IMR-90 (cell line): ENCODE measurements at regions not wholly inside any gene's neighbourhood (a gene's known extent, or its start where the extent isn't known, plus 50 kb on each side); places are given as distances from the start of the nearest gene placed in this dataset.

Source experiments
- ATAC-seq: fragments of 200-7000 bp; cut with Tn5 transposase; 2 replicates; pipeline ENCODE4 v1.9.1; 2020; ENCODE audit warnings: low read depth, mild to moderate bottlenecking, moderate library complexity
- BruUV-seq: library from RNA; stranded (reverse); fragments of 400-500 nt; replicated peaks from 2 replicates; lab custom pipeline; 2021; lab: Mats Ljungman, UMichigan
- CTCF ChIA-PET: fragments of 300-600 bp; formaldehyde crosslinking; extraction: SDS; loops from one replicate; lab custom pipeline; 2021; ENCODE audit warnings: antibody characterized with exemption; lab: Yijun Ruan, JAX
- POLR2A ChIA-PET: fragments of 300-600 bp; sonication (Branson Sonifier 250); formaldehyde crosslinking; loops from one replicate; lab custom pipeline; 2022; ENCODE audit warnings: antibody characterized with exemption; ENCODE audit not compliant: unreplicated experiment; lab: Charles Lee
- DNase-seq: peaks from one replicate; pipeline ENCODE4 v3.0.0; 2013
- H2AFZ ChIP-seq: replicated peaks from 2 replicates; pipeline ENCODE3; 2013; ENCODE audit warnings: low read length, mild to moderate bottlenecking; ENCODE audit not compliant: poor library complexity
- H2AK5ac ChIP-seq: 2 replicates; pipeline ENCODE4 v1.6.1; 2013; ENCODE audit warnings: low read depth, low read length, inconsistent platforms
- H2AK9ac ChIP-seq: replicated peaks from 2 replicates; pipeline ENCODE3; 2013; ENCODE audit warnings: mild to moderate bottlenecking, low read depth, low read length, moderate library complexity; ENCODE audit not compliant: poor library complexity
- H2BK120ac ChIP-seq: 2 replicates; pipeline ENCODE4 v1.6.1; 2013; ENCODE audit warnings: low read depth, low read length, inconsistent platforms
- H2BK15ac ChIP-seq: 3 replicates; pipeline ENCODE4 v1.6.1; 2013; ENCODE audit warnings: low read depth, low read length, inconsistent platforms
- H2BK20ac ChIP-seq: 2 replicates; pipeline ENCODE4 v1.6.1; 2013; ENCODE audit warnings: low read depth, mild to moderate bottlenecking, inconsistent platforms, low read length, moderate library complexity
- H2BK5ac ChIP-seq: 2 replicates; pipeline ENCODE4 v1.6.1; 2013; ENCODE audit warnings: mild to moderate bottlenecking, low read depth, low read length, inconsistent platforms; ENCODE audit not compliant: poor library complexity, severe bottlenecking
- H3K14ac ChIP-seq: replicated peaks from 2 replicates; pipeline ENCODE4 v1.6.1; 2013; ENCODE audit warnings: low read depth, low read length, inconsistent platforms
- H3K18ac ChIP-seq: 2 replicates; pipeline ENCODE4 v1.6.1; 2013; ENCODE audit warnings: low read depth, low read length, control low read depth
- H3K23ac ChIP-seq: 2 replicates; pipeline ENCODE4 v1.6.1; 2013; ENCODE audit warnings: low read depth, low read length, inconsistent platforms
- H3K27ac ChIP-seq: 2 replicates; pipeline ENCODE4 v1.5.1; 2013; ENCODE audit warnings: mild to moderate bottlenecking, control low read depth, low read length; ENCODE audit not compliant: insufficient read depth
- H3K27me3 ChIP-seq: 2 replicates; pipeline ENCODE4 v1.6.1; 2013; ENCODE audit warnings: low read length; ENCODE audit not compliant: control insufficient read depth, insufficient read depth
- H3K36me3 ChIP-seq: 2 replicates; pipeline ENCODE4 v1.6.1; 2013; ENCODE audit warnings: low read length, mixed read lengths; ENCODE audit not compliant: control insufficient read depth, insufficient read depth
- H3K4ac ChIP-seq: 2 replicates; pipeline ENCODE4 v1.6.1; 2013; ENCODE audit warnings: low read depth, low read length, inconsistent platforms
- H3K4me1 ChIP-seq: 2 replicates; pipeline ENCODE4 v1.6.1; 2013; ENCODE audit warnings: low read length, mixed read lengths; ENCODE audit not compliant: control insufficient read depth, insufficient read depth
- H3K4me2 ChIP-seq: 2 replicates; pipeline ENCODE4 v1.6.1; 2013; ENCODE audit warnings: low read depth, mild to moderate bottlenecking, control low read depth, low read length, moderate library complexity
- H3K4me3 ChIP-seq: 2 replicates; pipeline ENCODE4 v1.5.1; 2013; ENCODE audit warnings: low read depth, mild to moderate bottlenecking, control low read depth, low read length, moderate library complexity; ENCODE audit not compliant: insufficient read depth
- H3K56ac ChIP-seq: 2 replicates; pipeline ENCODE4 v1.6.1; 2013; ENCODE audit warnings: low read length, inconsistent platforms; ENCODE audit not compliant: insufficient read depth; ENCODE audit errors: extremely low read depth
- H3K79me1 ChIP-seq, 2 experiments: 2 replicates each; pipeline ENCODE4 v1.6.1; 2013; ENCODE audit warnings: low read length in 2 of 2, inconsistent platforms in 1 of 2, low read depth in 1 of 2
- H3K9ac ChIP-seq: 2 replicates; pipeline ENCODE4 v1.6.1; 2013; ENCODE audit warnings: low read depth, low read length, control low read depth
- H3K9me1 ChIP-seq: 2 replicates; pipeline ENCODE4 v1.6.1; 2013; ENCODE audit warnings: low read length, inconsistent platforms; ENCODE audit not compliant: insufficient read depth
- H3K9me3 ChIP-seq: 2 replicates; pipeline ENCODE4 v1.6.1; 2013; ENCODE audit warnings: low read length; ENCODE audit not compliant: control insufficient read depth, insufficient read depth
- H4K20me1 ChIP-seq: 2 replicates; pipeline ENCODE4 v1.6.1; 2013; ENCODE audit warnings: low read length, inconsistent platforms; ENCODE audit not compliant: insufficient read depth
- H4K5ac ChIP-seq: 2 replicates; pipeline ENCODE4 v1.6.1; 2013; ENCODE audit warnings: mild to moderate bottlenecking, low read depth, low read length, control low read depth
- H4K8ac ChIP-seq, 2 experiments: 2 replicates each; pipeline ENCODE4 v1.6.1; 2013; ENCODE audit warnings: low read depth in 2 of 2, low read length in 2 of 2, control low read depth in 1 of 2, inconsistent platforms in 1 of 2
- H4K91ac ChIP-seq: 2 replicates; pipeline ENCODE4 v1.6.1; 2013; ENCODE audit warnings: low read depth, low read length, inconsistent platforms; ENCODE audit not compliant: insufficient read depth
- BHLHE40 ChIP-seq: fragments of 150-350 bp; IDR thresholded peaks from 2 replicates; pipeline ENCODE4 v1.6.1; 2016; ENCODE audit warnings: mild to moderate bottlenecking, low read depth, low read length
- CEBPB ChIP-seq: IDR thresholded peaks from 2 replicates; pipeline ENCODE4 v1.6.1; 2012; ENCODE audit warnings: low read depth, low read length, improper control_type of control experiment
- CHD1 ChIP-seq: IDR thresholded peaks from 2 replicates; pipeline ENCODE4 v1.6.1; 2012; ENCODE audit warnings: low read depth, low read length, improper control_type of control experiment
- CTCF ChIP-seq: conservative IDR thresholded peaks from 2 replicates; pipeline ENCODE4 v1.5.1; 2012; ENCODE audit warnings: mild to moderate bottlenecking, low read depth, low read length, improper control_type of control experiment
- FOS ChIP-seq: fragments of 150-350 bp; IDR thresholded peaks from 2 replicates; pipeline ENCODE4 v1.6.1; 2016; ENCODE audit warnings: low read depth, low read length
- MAFK ChIP-seq: IDR thresholded peaks from 2 replicates; pipeline ENCODE4 v1.6.1; 2012; ENCODE audit warnings: low read depth, low read length, improper control_type of control experiment
- MAZ ChIP-seq: IDR thresholded peaks from 2 replicates; pipeline ENCODE4 v1.6.1; 2012; ENCODE audit warnings: low read depth, mild to moderate bottlenecking, low read length, improper control_type of control experiment, moderate library complexity, borderline replicate concordance
- MXI1 ChIP-seq: IDR thresholded peaks from 2 replicates; pipeline ENCODE4 v1.6.1; 2012; ENCODE audit warnings: low read depth, mild to moderate bottlenecking, low read length, moderate library complexity, borderline replicate concordance
- NFE2L2 ChIP-seq: fragments of 150-350 bp; IDR thresholded peaks from 2 replicates; pipeline ENCODE4 v1.6.1; 2016; ENCODE audit warnings: low read depth, mild to moderate bottlenecking, low read length
- POLR2A ChIP-seq: IDR thresholded peaks from 2 replicates; pipeline ENCODE4 v1.6.1; 2012; ENCODE audit warnings: mild to moderate bottlenecking, low read depth, low read length
- RAD21 ChIP-seq: IDR thresholded peaks from 2 replicates; pipeline ENCODE4 v1.6.1; 2012; ENCODE audit warnings: low read length, improper control_type of control experiment
- RCOR1 ChIP-seq: IDR thresholded peaks from 2 replicates; pipeline ENCODE4 v1.6.1; 2012; ENCODE audit warnings: mild to moderate bottlenecking, low read length, improper control_type of control experiment; ENCODE audit not compliant: insufficient replicate concordance
- RFX5 ChIP-seq: IDR thresholded peaks from 2 replicates; pipeline ENCODE4 v1.8.0; 2012; ENCODE audit warnings: low read depth, mild to moderate bottlenecking, low read length, moderate library complexity
- SMC3 ChIP-seq: fragments of 150-350 bp; IDR thresholded peaks from 2 replicates; pipeline ENCODE4 v1.6.1; 2016; ENCODE audit warnings: low read depth, mild to moderate bottlenecking, antibody characterized with exemption, low read length, moderate library complexity
- WGBS, 2 experiments: methylation state at CpG; one replicate each; pipeline versions ENCODE4 v1.1.5 to v1.1.7; 2013; ENCODE audit warnings: missing lambda C conversion rate in 2 of 2; ENCODE audit not compliant: insufficient read length in 1 of 2; ENCODE audit errors: extremely low coverage in 2 of 2; 5-methylcytosine and 5-hydroxymethylcytosine counted together
- dilution Hi-C: fragments of 300-500 bp; cut with HindIII; formaldehyde crosslinking; loops from one replicate; pipeline ENCODE4 v1.14.3; 2018; ENCODE audit warnings: low sequenced_read_pairs; ENCODE audit not compliant: unreplicated experiment
- in situ Hi-C: fragments of 300-500 bp; cut with MboI; formaldehyde crosslinking; loops from 3 replicates; pipeline ENCODE4 v1.14.3; 2019; ENCODE audit warnings: low sequenced_read_pairs, inconsistent platforms, mixed read lengths
- intact Hi-C: fragments of 100-400 bp; cut with micrococcal nuclease; formaldehyde crosslinking; loops from 2 replicates; pipeline ENCODE4 v1.10.0; 2022
- TF ChIP-seq, protein P1 (sequence below): fragments of 150-350 bp; IDR thresholded peaks from 2 replicates; pipeline ENCODE4 v1.6.1; 2016; ENCODE audit warnings: low read depth, mild to moderate bottlenecking, low read length, moderate library complexity, borderline replicate concordance
- TF ChIP-seq, protein P2 (sequence below): fragments of 150-350 bp; IDR thresholded peaks from 2 replicates; pipeline ENCODE4 v1.6.1; 2017; ENCODE audit warnings: mild to moderate bottlenecking, antibody characterized with exemption, low read length, low read depth

DNA sequence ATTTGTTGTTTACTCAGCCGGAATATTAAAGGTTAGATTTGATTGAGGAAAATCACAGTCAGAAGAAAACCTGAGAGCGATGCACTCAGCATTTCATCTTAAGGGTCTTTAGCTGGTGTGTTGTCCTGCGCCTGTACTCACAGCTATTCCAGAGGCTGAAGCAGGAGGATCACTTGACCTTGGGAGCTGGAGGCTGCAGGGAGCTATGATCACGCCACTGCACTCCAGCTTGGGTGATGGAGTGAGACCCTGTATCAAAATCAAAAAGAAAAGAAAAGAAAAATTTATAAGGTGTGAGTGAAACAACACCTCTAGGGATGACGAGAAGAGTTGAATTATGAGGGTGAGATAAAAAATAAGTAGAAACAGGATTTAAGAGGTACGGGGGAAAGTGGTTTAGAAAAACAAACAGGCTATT lies 165.0 kb downstream of the TRIM27 start:
- H3K4me2 ChIP-seq = no peak overlapping the region
- dilution Hi-C loops = no loop called here
- no CpG with 5 or more reads among the region's 6 CpGs for WGBS, 2 experiments

More for the DNA sequence above, 165.0 kb downstream of the TRIM27 start:
- in situ Hi-C loops (no loop called here), intact Hi-C loops (no loop called here)
- H3K14ac ChIP-seq = no peak overlapping the region
- no peak overlapping the region for H3K18ac ChIP-seq
- H4K20me1 ChIP-seq = no peaks in the 10 kb centered on the region
- no peak overlapping the region for H4K5ac ChIP-seq
- no peaks in the 10 kb centered on the region for H3K27me3 ChIP-seq
- no peaks in the 10 kb centered on the region for H3K9me1 ChIP-seq
- H2AFZ ChIP-seq = no peak overlapping the region
- H2BK20ac ChIP-seq = no peak overlapping the region
- no peak overlapping the region for H3K4me3 ChIP-seq
- H2BK15ac ChIP-seq = no peak overlapping the region
- H3K23ac ChIP-seq = no peak overlapping the region
- H4K8ac ChIP-seq = no peak overlapping the region
- no peak overlapping the region for H2AK5ac ChIP-seq
- H3K36me3 ChIP-seq = no peaks in the 10 kb centered on the region
- H3K27ac ChIP-seq = no peak overlapping the region
- POLR2A ChIA-PET = interaction anchor here (0.5 kb wide), 1 partner anchor 15 kb away, joined by 3 read pairs; no protein-coding TSS in a partner anchor
- H2BK120ac ChIP-seq = no peak overlapping the region
- H3K56ac ChIP-seq = no peak overlapping the region
- no peak for DNase-seq
- ATAC-seq = no peak
- no TSS peak for BruUV-seq
- no peaks in the 10 kb centered on the region for H3K4me1 ChIP-seq
- TF ChIP-seq RCOR1 = no peak
- TF ChIP-seq CTCF = no peak
- TF ChIP-seq, protein P1, sequence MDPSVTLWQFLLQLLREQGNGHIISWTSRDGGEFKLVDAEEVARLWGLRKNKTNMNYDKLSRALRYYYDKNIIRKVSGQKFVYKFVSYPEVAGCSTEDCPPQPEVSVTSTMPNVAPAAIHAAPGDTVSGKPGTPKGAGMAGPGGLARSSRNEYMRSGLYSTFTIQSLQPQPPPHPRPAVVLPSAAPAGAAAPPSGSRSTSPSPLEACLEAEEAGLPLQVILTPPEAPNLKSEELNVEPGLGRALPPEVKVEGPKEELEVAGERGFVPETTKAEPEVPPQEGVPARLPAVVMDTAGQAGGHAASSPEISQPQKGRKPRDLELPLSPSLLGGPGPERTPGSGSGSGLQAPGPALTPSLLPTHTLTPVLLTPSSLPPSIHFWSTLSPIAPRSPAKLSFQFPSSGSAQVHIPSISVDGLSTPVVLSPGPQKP = no peak
- TF ChIP-seq MAZ = no peak
- no peak for TF ChIP-seq MXI1
- TF ChIP-seq RAD21 = no peak
- TF ChIP-seq CEBPB = no peak
- TF ChIP-seq CHD1 = no peak
- no peak for TF ChIP-seq POLR2A
- TF ChIP-seq NFE2L2 = no peak
- TF ChIP-seq, protein P2, sequence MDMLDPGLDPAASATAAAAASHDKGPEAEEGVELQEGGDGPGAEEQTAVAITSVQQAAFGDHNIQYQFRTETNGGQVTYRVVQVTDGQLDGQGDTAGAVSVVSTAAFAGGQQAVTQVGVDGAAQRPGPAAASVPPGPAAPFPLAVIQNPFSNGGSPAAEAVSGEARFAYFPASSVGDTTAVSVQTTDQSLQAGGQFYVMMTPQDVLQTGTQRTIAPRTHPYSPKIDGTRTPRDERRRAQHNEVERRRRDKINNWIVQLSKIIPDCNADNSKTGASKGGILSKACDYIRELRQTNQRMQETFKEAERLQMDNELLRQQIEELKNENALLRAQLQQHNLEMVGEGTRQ = no peak
- no peak for TF ChIP-seq SMC3
- no peak for TF ChIP-seq BHLHE40
- TF ChIP-seq FOS = no peak
- TF ChIP-seq MAFK = no peak
- no peak for TF ChIP-seq RFX5
- no peaks in the 10 kb centered on the region for H3K9me3 ChIP-seq
- no peaks in the 10 kb centered on the region for H3K79me1 ChIP-seq
- CTCF ChIA-PET = no interaction called here
- H4K91ac ChIP-seq = no peak overlapping the region
- H2AK9ac ChIP-seq = no peak overlapping the region
- H3K9ac ChIP-seq = no peak overlapping the region
- no peak overlapping the region for H2BK5ac ChIP-seq
- no peak overlapping the region for H3K4ac ChIP-seq
